PC-3 (cell line): ENCODE measurements at regions not wholly inside any gene's neighbourhood (a gene's known extent, or its start where the extent isn't known, plus 50 kb on each side); places are given as distances from the start of the nearest gene placed in this dataset.
"Not testable (repeated sequence)": the region's sequence is repeated elsewhere in the genome, so short reads cannot be mapped to it uniquely, and the experiment has no call there.

Experiments
- CTCF ChIP-seq: fragments of 300-600 bp; sonication (generic); conservative IDR thresholded peaks from 2 replicates; pipeline ENCODE4 v1.5.1; 2017; ENCODE audit warnings: antibody characterized with exemption, low read depth, mild to moderate bottlenecking, low read length
- EZH2 ChIP-seq: fragments of 300-600 bp; sonication (generic); IDR thresholded peaks from one replicate; pipeline ENCODE4 v1.6.1; 2017; ENCODE audit warnings: antibody characterized with exemption, mild to moderate bottlenecking, low read length; ENCODE audit not compliant: unreplicated experiment

- not testable (repeated sequence) for TF ChIP-seq EZH2, CTCF
Measured at GRCh38 chr5:34179453-34180190, 136.6 kb upstream of the C1QTNF3 start.
